ENCODE measurements at regions not wholly inside any gene's neighbourhood (a gene's known extent, or its start where the extent isn't known, plus 50 kb on each side); places are given as distances from the start of the nearest gene placed in this dataset.

DNA sequence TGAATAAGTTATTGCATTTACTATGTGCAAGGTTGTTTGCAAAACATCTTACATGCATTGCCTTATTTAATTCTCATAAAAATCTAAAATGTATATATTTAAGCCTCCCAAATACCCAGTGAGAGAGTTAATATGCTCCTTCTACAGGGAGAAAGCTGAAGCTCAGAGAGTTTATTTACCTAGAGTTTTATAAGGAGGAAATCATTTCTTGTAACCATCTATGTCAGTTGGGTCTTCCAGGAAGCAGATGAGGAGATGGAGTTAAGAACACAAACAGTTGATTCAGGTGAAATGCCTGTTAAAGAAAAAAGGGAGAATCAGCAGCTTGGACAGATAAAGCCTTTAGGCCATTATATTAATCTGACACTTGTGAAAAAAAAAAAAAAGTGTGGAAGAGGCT, 62.6 kb upstream of the DHX40 start:
- TF ChIP-seq, protein P1, sequence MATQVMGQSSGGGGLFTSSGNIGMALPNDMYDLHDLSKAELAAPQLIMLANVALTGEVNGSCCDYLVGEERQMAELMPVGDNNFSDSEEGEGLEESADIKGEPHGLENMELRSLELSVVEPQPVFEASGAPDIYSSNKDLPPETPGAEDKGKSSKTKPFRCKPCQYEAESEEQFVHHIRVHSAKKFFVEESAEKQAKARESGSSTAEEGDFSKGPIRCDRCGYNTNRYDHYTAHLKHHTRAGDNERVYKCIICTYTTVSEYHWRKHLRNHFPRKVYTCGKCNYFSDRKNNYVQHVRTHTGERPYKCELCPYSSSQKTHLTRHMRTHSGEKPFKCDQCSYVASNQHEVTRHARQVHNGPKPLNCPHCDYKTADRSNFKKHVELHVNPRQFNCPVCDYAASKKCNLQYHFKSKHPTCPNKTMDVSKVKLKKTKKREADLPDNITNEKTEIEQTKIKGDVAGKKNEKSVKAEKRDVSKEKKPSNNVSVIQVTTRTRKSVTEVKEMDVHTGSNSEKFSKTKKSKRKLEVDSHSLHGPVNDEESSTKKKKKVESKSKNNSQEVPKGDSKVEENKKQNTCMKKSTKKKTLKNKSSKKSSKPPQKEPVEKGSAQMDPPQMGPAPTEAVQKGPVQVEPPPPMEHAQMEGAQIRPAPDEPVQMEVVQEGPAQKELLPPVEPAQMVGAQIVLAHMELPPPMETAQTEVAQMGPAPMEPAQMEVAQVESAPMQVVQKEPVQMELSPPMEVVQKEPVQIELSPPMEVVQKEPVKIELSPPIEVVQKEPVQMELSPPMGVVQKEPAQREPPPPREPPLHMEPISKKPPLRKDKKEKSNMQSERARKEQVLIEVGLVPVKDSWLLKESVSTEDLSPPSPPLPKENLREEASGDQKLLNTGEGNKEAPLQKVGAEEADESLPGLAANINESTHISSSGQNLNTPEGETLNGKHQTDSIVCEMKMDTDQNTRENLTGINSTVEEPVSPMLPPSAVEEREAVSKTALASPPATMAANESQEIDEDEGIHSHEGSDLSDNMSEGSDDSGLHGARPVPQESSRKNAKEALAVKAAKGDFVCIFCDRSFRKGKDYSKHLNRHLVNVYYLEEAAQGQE (IDR thresholded peaks at IDR 0.05; ENCODE audit: low read depth): no peak
- no peak for TF ChIP-seq TCF12 (IDR thresholded peaks at IDR 0.05; ENCODE audit: low read depth)

DNA sequence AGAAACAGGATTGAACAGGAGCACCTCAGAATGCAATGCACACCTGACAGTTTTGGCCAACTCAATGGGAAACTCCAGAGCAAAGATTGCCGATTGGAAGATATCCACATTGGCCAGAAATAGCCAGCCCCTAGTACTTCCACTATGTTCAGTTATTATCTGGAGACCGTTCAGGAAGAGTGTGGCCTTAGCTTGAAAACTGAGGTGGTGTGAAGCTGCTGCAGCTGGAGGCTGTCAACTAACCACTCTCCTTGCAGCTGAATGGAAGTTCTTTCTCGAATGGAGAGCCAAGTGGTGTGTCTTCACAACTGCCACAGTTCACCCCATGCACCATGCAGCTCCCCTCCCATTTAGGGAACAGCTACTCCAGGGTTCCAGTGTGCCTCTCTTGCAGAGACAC, 61.9 kb upstream of the DHX40 start:
- no peak for TF ChIP-seq FOXM1 (IDR thresholded peaks at IDR 0.05; ENCODE audit: borderline replicate concordance, low read depth)
- no peak for TF ChIP-seq EGR1 (IDR thresholded peaks at IDR 0.05)
- no peak for TF ChIP-seq ZBTB7A (IDR thresholded peaks at IDR 0.05; ENCODE audit: low read depth)
- TF ChIP-seq TEAD4 (IDR thresholded peaks at IDR 0.05): no peak
- TF ChIP-seq, protein P1 (IDR thresholded peaks at IDR 0.05; ENCODE audit: low read depth): no peak
- TF ChIP-seq CREB1 (IDR thresholded peaks at IDR 0.05; ENCODE audit: low read depth): no peak
- TF ChIP-seq EP300 (IDR thresholded peaks at IDR 0.05; ENCODE audit: borderline replicate concordance): no peak
- TF ChIP-seq, protein P2, sequence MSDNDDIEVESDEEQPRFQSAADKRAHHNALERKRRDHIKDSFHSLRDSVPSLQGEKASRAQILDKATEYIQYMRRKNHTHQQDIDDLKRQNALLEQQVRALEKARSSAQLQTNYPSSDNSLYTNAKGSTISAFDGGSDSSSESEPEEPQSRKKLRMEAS (IDR thresholded peaks at IDR 0.05): no peak
- TF ChIP-seq NFIC (IDR thresholded peaks at IDR 0.05): no peak
- no peak for TF ChIP-seq RAD21 (IDR thresholded peaks at IDR 0.05; ENCODE audit: low read depth)
- no peak for TF ChIP-seq TCF12 (IDR thresholded peaks at IDR 0.05; ENCODE audit: low read depth)
- TF ChIP-seq CEBPB (IDR thresholded peaks at IDR 0.05): no peak
- TF ChIP-seq, protein P3, sequence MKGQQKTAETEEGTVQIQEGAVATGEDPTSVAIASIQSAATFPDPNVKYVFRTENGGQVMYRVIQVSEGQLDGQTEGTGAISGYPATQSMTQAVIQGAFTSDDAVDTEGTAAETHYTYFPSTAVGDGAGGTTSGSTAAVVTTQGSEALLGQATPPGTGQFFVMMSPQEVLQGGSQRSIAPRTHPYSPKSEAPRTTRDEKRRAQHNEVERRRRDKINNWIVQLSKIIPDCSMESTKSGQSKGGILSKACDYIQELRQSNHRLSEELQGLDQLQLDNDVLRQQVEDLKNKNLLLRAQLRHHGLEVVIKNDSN (IDR thresholded peaks at IDR 0.05): no peak
- no peak for TF ChIP-seq YY1 (IDR thresholded peaks at IDR 0.05; ENCODE audit: low read depth)
- TF ChIP-seq TAF1 (IDR thresholded peaks at IDR 0.05; ENCODE audit: low read depth): no peak

DNA sequence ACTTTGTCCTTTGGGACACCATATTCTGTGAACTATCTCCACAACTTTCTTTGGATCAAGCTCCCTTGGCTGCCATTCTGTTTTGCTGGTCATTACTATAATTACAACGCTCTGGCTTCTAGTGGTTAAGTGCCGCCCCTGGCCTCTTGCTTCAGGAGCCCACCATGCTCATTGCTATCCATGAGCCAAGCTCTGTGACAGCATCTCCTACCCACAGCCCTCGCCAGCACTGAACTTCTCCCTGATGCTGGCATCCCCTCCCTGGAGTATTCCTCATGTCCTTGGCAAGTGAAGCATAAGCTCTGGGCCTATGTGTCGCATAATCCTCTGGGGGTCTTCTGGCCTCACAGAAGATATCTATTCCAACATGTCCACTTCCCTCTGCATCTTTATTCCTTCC, 60.6 kb upstream of the DHX40 start:
- no peak for TF ChIP-seq CREB1 (IDR thresholded peaks at IDR 0.05; ENCODE audit: low read depth)
- no peak for TF ChIP-seq TEAD4 (IDR thresholded peaks at IDR 0.05)
- TF ChIP-seq, protein P2 (IDR thresholded peaks at IDR 0.05): no peak
- no peak for TF ChIP-seq TAF1 (IDR thresholded peaks at IDR 0.05; ENCODE audit: low read depth)
- TF ChIP-seq, protein P3 (IDR thresholded peaks at IDR 0.05): no peak
- TF ChIP-seq, protein P1 (IDR thresholded peaks at IDR 0.05; ENCODE audit: low read depth): no peak
- TF ChIP-seq TCF12 (IDR thresholded peaks at IDR 0.05; ENCODE audit: low read depth): no peak
- no peak for TF ChIP-seq ZBTB7A (IDR thresholded peaks at IDR 0.05; ENCODE audit: low read depth)
- TF ChIP-seq FOXM1 (IDR thresholded peaks at IDR 0.05; ENCODE audit: borderline replicate concordance, low read depth): no peak
- no peak for TF ChIP-seq NFIC (IDR thresholded peaks at IDR 0.05)

DNA sequence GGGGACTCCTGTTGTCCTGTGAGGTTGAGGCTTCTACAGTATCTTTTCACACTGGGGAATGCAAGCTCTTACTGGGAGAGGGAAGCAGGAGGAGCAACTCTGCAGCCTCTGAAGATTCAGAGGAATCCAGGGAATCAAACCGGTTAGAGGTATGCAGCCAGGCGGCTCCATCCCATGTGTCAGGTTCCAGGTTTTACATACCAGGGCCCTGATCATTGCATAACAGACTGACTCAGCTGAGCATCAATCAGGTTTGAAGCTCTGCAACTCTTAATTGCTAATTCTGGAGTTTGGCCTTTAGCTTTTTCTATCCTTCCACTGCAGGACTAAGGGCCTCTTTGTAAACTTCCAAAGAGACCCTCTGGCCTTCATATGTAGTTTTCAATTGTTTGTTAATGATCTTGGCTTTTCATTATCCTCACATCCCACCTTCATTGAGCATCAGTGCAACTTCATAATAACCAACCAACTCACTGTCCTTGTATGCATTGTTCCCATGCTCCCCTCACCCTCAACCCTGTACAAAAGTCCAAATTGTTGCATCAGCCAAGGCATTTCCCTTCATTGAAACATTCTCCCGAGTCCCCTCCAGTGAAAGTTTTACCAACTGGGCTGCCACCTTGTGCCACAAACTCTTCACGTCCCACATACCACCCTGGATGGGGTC, 59.7 kb upstream of the DHX40 start:
- TF ChIP-seq CEBPB (IDR thresholded peaks at IDR 0.05) (peak; percentile 79), FOXM1 (IDR thresholded peaks at IDR 0.05; ENCODE audit: borderline replicate concordance, low read depth) (no peak), TEAD4 (IDR thresholded peaks at IDR 0.05) (peak; percentile 48)
